Fibroblast of mammary gland (primary cell): ENCODE measurements at regions not wholly inside any gene's neighbourhood (a gene's known extent, or its start where the extent isn't known, plus 50 kb on each side); places are given as distances from the start of the nearest gene placed in this dataset.

Source experiments
- DNase-seq: peaks from one replicate; pipeline ENCODE4 v3.0.0-alpha.2; 2010; ENCODE audit warnings: low read depth
- H3K4me3 ChIP-seq: 2 replicates; pipeline ENCODE4 v1.5.1; 2011; ENCODE audit warnings: low read depth, mild to moderate bottlenecking, low read length, moderate library complexity; ENCODE audit not compliant: control insufficient read depth
- TF ChIP-seq, protein P1 (sequence below): conservative IDR thresholded peaks from 2 replicates; pipeline ENCODE4 v1.5.1; 2011; ENCODE audit warnings: low read depth, low read length, inconsistent platforms; ENCODE audit not compliant: control insufficient read depth, insufficient read depth

DNA sequence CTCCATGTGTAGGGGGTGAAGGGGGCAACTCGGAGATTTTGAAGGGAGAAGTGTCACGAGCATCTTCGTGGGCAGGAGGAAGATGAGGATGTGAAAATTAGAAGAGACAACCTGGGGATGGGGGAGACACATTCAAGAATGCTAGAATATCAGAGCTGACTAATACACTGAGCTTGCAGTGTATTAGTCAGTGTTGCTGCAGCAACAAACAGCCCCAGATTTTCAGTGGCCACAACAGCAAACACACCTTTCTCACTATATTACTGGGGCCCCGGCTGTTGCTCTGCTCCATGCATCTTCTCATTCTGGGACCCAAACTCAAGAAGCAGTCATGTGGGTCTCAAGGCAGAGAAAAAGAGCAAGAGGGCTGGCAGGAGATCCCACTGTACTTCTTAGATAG lies 74.8 kb upstream of the SIM2 start:
- TF ChIP-seq, protein P1, sequence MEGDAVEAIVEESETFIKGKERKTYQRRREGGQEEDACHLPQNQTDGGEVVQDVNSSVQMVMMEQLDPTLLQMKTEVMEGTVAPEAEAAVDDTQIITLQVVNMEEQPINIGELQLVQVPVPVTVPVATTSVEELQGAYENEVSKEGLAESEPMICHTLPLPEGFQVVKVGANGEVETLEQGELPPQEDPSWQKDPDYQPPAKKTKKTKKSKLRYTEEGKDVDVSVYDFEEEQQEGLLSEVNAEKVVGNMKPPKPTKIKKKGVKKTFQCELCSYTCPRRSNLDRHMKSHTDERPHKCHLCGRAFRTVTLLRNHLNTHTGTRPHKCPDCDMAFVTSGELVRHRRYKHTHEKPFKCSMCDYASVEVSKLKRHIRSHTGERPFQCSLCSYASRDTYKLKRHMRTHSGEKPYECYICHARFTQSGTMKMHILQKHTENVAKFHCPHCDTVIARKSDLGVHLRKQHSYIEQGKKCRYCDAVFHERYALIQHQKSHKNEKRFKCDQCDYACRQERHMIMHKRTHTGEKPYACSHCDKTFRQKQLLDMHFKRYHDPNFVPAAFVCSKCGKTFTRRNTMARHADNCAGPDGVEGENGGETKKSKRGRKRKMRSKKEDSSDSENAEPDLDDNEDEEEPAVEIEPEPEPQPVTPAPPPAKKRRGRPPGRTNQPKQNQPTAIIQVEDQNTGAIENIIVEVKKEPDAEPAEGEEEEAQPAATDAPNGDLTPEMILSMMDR: no peak
- H3K4me3 ChIP-seq: no peak overlapping the region
- DNase-seq: no peak

DNA sequence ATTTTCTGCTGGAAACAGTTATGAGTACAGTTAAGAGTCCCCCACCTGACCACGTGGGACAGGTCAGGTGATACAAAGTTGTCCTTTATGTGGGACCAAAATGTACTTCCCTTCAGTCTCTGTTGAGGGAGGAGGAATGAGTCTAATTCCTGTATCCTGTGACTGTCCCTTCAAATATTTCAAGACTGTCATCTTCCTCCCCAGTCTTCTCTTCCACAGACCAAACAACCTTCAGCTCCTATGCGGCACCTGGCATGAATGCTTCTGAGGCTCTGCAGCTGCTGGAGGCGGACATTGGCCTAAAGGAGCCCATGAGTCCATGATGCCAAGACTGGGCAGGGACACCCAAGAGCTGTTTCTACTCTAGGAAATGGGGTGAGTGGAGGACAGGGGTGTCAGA lies 72.1 kb upstream of the SIM2 start:
- no peak for DNase-seq
- TF ChIP-seq, protein P1: no peak
- H3K4me3 ChIP-seq: no peak overlapping the region

GRCh38 chr21:36627242-36627641 lies 71.7 kb upstream of the SIM2 start:
- peak; percentile 88 for DNase-seq
- TF ChIP-seq, protein P1: no peak
- no peak overlapping the region for H3K4me3 ChIP-seq

GRCh38 chr21:36628106-36628505 lies 70.8 kb upstream of the SIM2 start:
- H3K4me3 ChIP-seq: no peak overlapping the region
- TF ChIP-seq, protein P1: no peak
- no peak for DNase-seq

- TF ChIP-seq, protein P1: no peak
- peak; percentile 62 for DNase-seq
- no peak overlapping the region for H3K4me3 ChIP-seq
Measured at GRCh38 chr21:36628761-36629460, 70.0 kb upstream of the SIM2 start.

GRCh38 chr21:36630485-36631206 lies 68.3 kb upstream of the SIM2 start:
- TF ChIP-seq, protein P1: peak; percentile 70
- peak; percentile 45 for DNase-seq
- H3K4me3 ChIP-seq: no peak overlapping the region
